ENCODE measurements at regions not wholly inside any gene's neighbourhood (a gene's known extent, or its start where the extent isn't known, plus 50 kb on each side); places are given as distances from the start of the nearest gene placed in this dataset.

- TF ChIP-seq, protein P1, sequence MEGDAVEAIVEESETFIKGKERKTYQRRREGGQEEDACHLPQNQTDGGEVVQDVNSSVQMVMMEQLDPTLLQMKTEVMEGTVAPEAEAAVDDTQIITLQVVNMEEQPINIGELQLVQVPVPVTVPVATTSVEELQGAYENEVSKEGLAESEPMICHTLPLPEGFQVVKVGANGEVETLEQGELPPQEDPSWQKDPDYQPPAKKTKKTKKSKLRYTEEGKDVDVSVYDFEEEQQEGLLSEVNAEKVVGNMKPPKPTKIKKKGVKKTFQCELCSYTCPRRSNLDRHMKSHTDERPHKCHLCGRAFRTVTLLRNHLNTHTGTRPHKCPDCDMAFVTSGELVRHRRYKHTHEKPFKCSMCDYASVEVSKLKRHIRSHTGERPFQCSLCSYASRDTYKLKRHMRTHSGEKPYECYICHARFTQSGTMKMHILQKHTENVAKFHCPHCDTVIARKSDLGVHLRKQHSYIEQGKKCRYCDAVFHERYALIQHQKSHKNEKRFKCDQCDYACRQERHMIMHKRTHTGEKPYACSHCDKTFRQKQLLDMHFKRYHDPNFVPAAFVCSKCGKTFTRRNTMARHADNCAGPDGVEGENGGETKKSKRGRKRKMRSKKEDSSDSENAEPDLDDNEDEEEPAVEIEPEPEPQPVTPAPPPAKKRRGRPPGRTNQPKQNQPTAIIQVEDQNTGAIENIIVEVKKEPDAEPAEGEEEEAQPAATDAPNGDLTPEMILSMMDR (IDR thresholded peaks at IDR 0.05; ENCODE audit: low read length) = no peak
- TF ChIP-seq EZH2 (IDR thresholded peaks at IDR 0.05; ENCODE audit: borderline replicate concordance, low read length) = no peak
Observed at GRCh38 chr4:121255986-121256750, 92.0 kb upstream of the TNIP3 start.
